SJSA1 (cell line): ENCODE measurements at regions not wholly inside any gene's neighbourhood (a gene's known extent, or its start where the extent isn't known, plus 50 kb on each side); places are given as distances from the start of the nearest gene placed in this dataset.

Source experiments
- DNase-seq, 2 experiments: peaks; one replicate each; pipeline ENCODE4 v3.0.0-alpha.2; 2015 to 2020; ENCODE audit warnings: low spot score in 2 of 2, low read depth in 1 of 2
- H3K27ac ChIP-seq: fragments of 250-450 bp; sonication (Bioruptor Pico); 2 replicates; pipeline ENCODE4 v1.5.1; 2020; ENCODE audit warnings: mild to moderate bottlenecking, moderate library complexity
- H3K27me3 ChIP-seq: fragments of 250-450 bp; sonication (Bioruptor Pico); replicated peaks from 2 replicates; pipeline ENCODE4 v1.5.1; 2020; ENCODE audit warnings: mild to moderate bottlenecking, moderate library complexity
- H3K36me3 ChIP-seq: fragments of 250-450 bp; sonication (Bioruptor Pico); 2 replicates; pipeline ENCODE4 v1.5.1; 2020; ENCODE audit warnings: mild to moderate bottlenecking
- H3K4me1 ChIP-seq: fragments of 250-450 bp; sonication (Bioruptor Pico); replicated peaks from 2 replicates; pipeline ENCODE4 v1.6.1; 2021; ENCODE audit warnings: mild to moderate bottlenecking
- H3K4me3 ChIP-seq: fragments of 250-450 bp; sonication (Bioruptor Pico); 2 replicates; pipeline ENCODE4 v1.5.1; 2020; ENCODE audit warnings: mild to moderate bottlenecking
- H3K9me3 ChIP-seq: fragments of 250-450 bp; sonication (Bioruptor Pico); replicated peaks from 2 replicates; pipeline ENCODE4 v1.5.1; 2020; ENCODE audit warnings: mild to moderate bottlenecking

GRCh38 chr11:45079943-45080719, 66.3 kb upstream of the PRDM11 start:
- H3K36me3 ChIP-seq: no peaks in the 10 kb centered on the region
- H3K9me3 ChIP-seq: no peaks in the 10 kb centered on the region
- H3K4me3 ChIP-seq: no peak overlapping the region
- H3K4me1 ChIP-seq: peaks cover 13% of the 10 kb centered on the region
- H3K27me3 ChIP-seq: peaks cover 4% of the 10 kb centered on the region; the same call in 1 of the 2 replicates
- no peak overlapping the region for H3K27ac ChIP-seq
- DNase-seq: no peak

GRCh38 chr11:45082744-45083543, 63.5 kb upstream of the PRDM11 start:
- no peaks in the 10 kb centered on the region for H3K9me3 ChIP-seq
- no peak overlapping the region for H3K4me3 ChIP-seq
- H3K27me3 ChIP-seq: no peaks in the 10 kb centered on the region
- H3K36me3 ChIP-seq: no peaks in the 10 kb centered on the region
- peaks cover 31% of the 10 kb centered on the region for H3K4me1 ChIP-seq
- no peak overlapping the region for H3K27ac ChIP-seq
- DNase-seq: peak in 1 of 2 experiments; percentile 33

GRCh38 chr11:45083544-45084087, 62.8 kb upstream of the PRDM11 start:
- peaks cover 37% of the 10 kb centered on the region for H3K4me1 ChIP-seq
- no peak overlapping the region for H3K4me3 ChIP-seq
- H3K27me3 ChIP-seq: no peaks in the 10 kb centered on the region
- H3K36me3 ChIP-seq: no peaks in the 10 kb centered on the region
- DNase-seq: no peak
- no peak overlapping the region for H3K27ac ChIP-seq
- H3K9me3 ChIP-seq: no peaks in the 10 kb centered on the region

GRCh38 chr11:45085646-45086501, 60.6 kb upstream of the PRDM11 start:
- peaks cover 59% of the 10 kb centered on the region for H3K4me1 ChIP-seq
- no peak overlapping the region for H3K27ac ChIP-seq
- no peaks in the 10 kb centered on the region for H3K36me3 ChIP-seq
- no peaks in the 10 kb centered on the region for H3K27me3 ChIP-seq
- no peak for DNase-seq
- no peak overlapping the region for H3K4me3 ChIP-seq
- no peaks in the 10 kb centered on the region for H3K9me3 ChIP-seq

- H3K27me3 ChIP-seq: no peaks in the 10 kb centered on the region
- H3K4me1 ChIP-seq: peaks cover 64% of the 10 kb centered on the region
- H3K9me3 ChIP-seq: no peaks in the 10 kb centered on the region
- no peak for DNase-seq
- H3K27ac ChIP-seq: no peak overlapping the region
- no peaks in the 10 kb centered on the region for H3K36me3 ChIP-seq
- H3K4me3 ChIP-seq: no peak overlapping the region
Measured at GRCh38 chr11:45086526-45086925, 59.9 kb upstream of the PRDM11 start.

GRCh38 chr11:45087086-45087899, 59.1 kb upstream of the PRDM11 start:
- Histone ChIP-seq H3K4me3 (no peak overlapping the region), H3K9me3 (no peaks in the 10 kb centered on the region), H3K27me3 (no peaks in the 10 kb centered on the region), H3K4me1 (peaks cover 70% of the 10 kb centered on the region), H3K27ac (peak overlapping the region; percentile 54), H3K36me3 (no peaks in the 10 kb centered on the region)
- DNase-seq: peak; percentile 83 to 85

GRCh38 chr11:45087900-45088160, 58.6 kb upstream of the PRDM11 start:
- no peak overlapping the region for H3K4me3 ChIP-seq
- H3K9me3 ChIP-seq: no peaks in the 10 kb centered on the region
- DNase-seq: no peak
- H3K27me3 ChIP-seq: no peaks in the 10 kb centered on the region
- no peaks in the 10 kb centered on the region for H3K36me3 ChIP-seq
- peak overlapping the region; percentile 54 for H3K27ac ChIP-seq
- peaks cover 70% of the 10 kb centered on the region for H3K4me1 ChIP-seq

- Histone ChIP-seq H3K27ac (no peak overlapping the region), H3K4me3 (no peak overlapping the region), H3K4me1 (peaks cover 77% of the 10 kb centered on the region), H3K36me3 (no peaks in the 10 kb centered on the region), H3K9me3 (no peaks in the 10 kb centered on the region), H3K27me3 (no peaks in the 10 kb centered on the region)
- DNase-seq: peak; percentile 62 to 64
Measured at GRCh38 chr11:45089251-45089650, 57.2 kb upstream of the PRDM11 start.

- H3K36me3 ChIP-seq: no peaks in the 10 kb centered on the region
- DNase-seq: no peak
- no peaks in the 10 kb centered on the region for H3K27me3 ChIP-seq
- H3K4me3 ChIP-seq: no peak overlapping the region
- peaks cover 77% of the 10 kb centered on the region for H3K4me1 ChIP-seq
- H3K27ac ChIP-seq: no peak overlapping the region
- H3K9me3 ChIP-seq: no peaks in the 10 kb centered on the region
Measured at GRCh38 chr11:45089676-45090499, 56.6 kb upstream of the PRDM11 start.

- DNase-seq: no peak
- Histone ChIP-seq H3K9me3 (no peaks in the 10 kb centered on the region), H3K27me3 (no peaks in the 10 kb centered on the region), H3K27ac (no peak overlapping the region), H3K4me1 (peaks cover 77% of the 10 kb centered on the region), H3K4me3 (no peak overlapping the region), H3K36me3 (no peaks in the 10 kb centered on the region)
Measured at GRCh38 chr11:45090607-45091006, 55.8 kb upstream of the PRDM11 start.

- H3K4me3 ChIP-seq: no peak overlapping the region
- H3K27ac ChIP-seq: peak overlapping the region; percentile 58
- H3K4me1 ChIP-seq: peaks cover 71% of the 10 kb centered on the region
- H3K36me3 ChIP-seq: no peaks in the 10 kb centered on the region
- no peaks in the 10 kb centered on the region for H3K9me3 ChIP-seq
- no peaks in the 10 kb centered on the region for H3K27me3 ChIP-seq
- DNase-seq: peak; percentile 86 to 90
Measured at GRCh38 chr11:45091563-45092403, 54.7 kb upstream of the PRDM11 start.

GRCh38 chr11:45092404-45092785, 54.0 kb upstream of the PRDM11 start:
- no peak for DNase-seq
- Histone ChIP-seq H3K36me3 (no peaks in the 10 kb centered on the region), H3K9me3 (no peaks in the 10 kb centered on the region), H3K27ac (peak overlapping the region; percentile 58), H3K4me1 (peaks cover 65% of the 10 kb centered on the region), H3K27me3 (peaks cover 6% of the 10 kb centered on the region; the same call in 1 of the 2 replicates), H3K4me3 (no peak overlapping the region)
